ENCODE measurements at regions not wholly inside any gene's neighbourhood (a gene's known extent, or its start where the extent isn't known, plus 50 kb on each side); places are given as distances from the start of the nearest gene placed in this dataset.
"Not testable (repeated sequence)": the region's sequence is repeated elsewhere in the genome, so short reads cannot be mapped to it uniquely, and the experiment has no call there.

DNA sequence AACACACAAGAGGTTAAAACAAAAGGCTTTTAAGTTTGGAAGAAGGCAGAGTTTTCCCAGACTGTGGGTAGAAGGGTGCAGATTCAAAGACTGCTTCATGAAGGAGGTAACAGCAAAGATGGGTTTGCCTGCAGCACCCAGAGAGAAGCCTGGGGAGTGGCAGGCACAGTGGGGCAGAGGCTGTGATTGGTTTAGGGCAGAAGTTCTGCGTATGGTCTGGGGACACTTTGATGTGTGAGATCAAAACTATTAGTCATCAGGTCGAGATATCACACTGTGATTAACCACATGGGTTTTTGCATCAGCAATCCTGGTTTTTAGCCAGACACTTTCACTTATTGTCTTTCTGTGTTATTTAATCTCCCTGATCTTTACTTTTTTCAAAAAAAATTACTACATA is 188.8 kb upstream of the GLRA1 start:
- no peak for DNase-seq (ENCODE audit: low spot score)

DNA sequence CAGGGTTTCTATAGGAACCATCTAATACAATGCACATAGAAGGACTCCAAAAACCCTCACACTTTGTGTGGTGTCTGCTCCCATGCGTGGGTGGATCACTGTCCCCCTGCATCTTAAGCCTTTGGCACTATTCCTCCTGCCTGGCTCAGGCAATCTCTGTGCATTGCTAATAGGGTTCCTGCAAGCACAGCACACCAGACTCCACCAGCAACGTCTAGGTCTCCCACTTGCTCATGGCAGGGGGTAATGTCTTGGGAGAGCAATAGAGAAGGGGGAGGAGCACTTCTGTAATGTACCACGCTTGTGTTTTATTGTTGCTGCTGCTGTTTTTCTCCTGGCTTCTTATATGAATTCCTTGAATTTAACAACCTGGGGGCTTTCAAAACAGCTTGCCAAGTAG is 182.6 kb upstream of the GLRA1 start:
- no peak for DNase-seq (ENCODE audit: low spot score)

DNA sequence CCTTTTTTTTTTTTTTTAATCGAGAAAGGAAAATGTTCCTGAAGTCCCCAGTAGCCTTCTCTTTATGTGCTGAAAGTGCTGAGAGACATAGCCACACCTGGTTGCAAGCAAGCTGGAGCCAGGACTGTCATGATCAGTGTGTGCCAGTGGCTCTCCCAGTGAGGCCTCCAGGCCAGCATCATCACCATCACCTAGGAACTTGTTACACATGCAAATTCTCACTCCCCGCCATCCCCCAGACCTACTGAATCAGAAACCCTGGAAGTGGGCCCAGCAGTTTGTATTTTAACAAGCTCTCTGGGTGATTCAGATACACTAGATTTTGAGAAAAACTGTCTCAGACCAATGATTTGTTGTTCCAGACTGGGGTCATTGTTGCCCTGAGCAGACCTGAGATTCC is 181.9 kb upstream of the GLRA1 start:
- DNase-seq (ENCODE audit: low spot score), result no peak

DNA sequence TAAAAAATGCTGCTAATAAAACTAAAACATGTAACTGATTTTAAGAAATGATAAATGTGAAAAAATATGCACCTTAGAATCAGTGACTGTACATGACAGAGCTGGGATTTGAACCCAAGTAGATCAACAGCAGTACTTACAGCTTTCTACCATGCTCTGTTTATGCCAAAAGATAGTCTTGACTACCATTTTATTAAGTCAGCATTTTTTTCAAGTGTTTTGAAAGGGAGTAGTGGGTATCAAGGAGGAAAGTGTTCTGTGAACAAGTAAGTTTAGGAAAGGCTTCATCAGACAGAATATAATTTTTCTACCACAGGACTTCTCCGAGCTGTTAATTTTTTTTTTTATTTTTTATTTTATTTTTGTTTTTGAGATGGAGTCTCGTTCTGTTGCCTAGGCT is 180.4 kb upstream of the GLRA1 start:
- no peak for DNase-seq (ENCODE audit: low spot score)

DNA sequence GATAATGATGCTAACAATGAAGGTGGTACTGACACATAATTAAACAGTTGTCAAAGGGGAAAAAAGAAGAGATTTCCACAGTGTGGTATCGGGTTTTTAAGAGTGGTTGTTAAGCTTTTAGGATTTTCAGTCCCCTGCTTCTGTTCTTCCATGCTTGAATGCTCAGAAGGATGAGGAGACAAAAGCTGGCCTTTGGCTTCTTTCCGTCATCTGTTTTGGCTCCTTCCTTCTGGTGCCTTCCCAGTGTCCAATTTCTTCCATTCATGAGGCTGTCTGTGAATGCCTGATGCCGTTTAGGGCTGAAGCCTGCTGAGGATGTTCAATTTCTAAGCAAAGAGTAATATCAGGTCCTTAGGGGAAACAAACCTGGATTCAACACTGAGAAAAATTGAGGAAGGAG is 179.6 kb upstream of the GLRA1 start:
- DNase-seq (ENCODE audit: low spot score), result no peak

DNA sequence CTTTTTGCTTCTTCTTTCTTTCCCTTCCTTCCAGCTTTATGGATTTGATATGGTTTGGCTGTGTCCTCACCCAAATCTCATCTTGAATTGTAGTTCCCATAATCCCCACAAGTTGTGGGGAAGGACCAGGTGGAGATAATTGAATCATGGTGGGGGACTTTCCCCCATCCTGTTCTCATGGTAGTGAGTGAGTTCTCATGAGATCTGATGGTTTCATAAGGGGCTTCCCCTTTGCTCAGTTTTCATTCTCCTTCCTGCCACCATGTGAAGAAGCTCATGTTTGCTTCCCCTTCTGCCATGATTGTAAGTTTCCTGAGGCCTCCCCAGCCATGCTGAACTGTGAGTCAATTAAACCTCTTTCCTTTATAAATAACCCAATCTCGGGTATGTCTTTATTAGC is 178.3 kb upstream of the GLRA1 start:
- DNase-seq (ENCODE audit: low spot score), result not testable (repeated sequence)

- no peak for DNase-seq (ENCODE audit: low spot score)
These were observed 177.4 kb upstream of the GLRA1 start for GRCh38 chr5:152102057-152102456.

- no peak for DNase-seq (ENCODE audit: low spot score)
These were observed 175.8 kb upstream of the GLRA1 start for GRCh38 chr5:152100462-152100861.

- DNase-seq (ENCODE audit: low spot score), result no peak
These were observed 172.5 kb upstream of the GLRA1 start for GRCh38 chr5:152097128-152097527.

DNA sequence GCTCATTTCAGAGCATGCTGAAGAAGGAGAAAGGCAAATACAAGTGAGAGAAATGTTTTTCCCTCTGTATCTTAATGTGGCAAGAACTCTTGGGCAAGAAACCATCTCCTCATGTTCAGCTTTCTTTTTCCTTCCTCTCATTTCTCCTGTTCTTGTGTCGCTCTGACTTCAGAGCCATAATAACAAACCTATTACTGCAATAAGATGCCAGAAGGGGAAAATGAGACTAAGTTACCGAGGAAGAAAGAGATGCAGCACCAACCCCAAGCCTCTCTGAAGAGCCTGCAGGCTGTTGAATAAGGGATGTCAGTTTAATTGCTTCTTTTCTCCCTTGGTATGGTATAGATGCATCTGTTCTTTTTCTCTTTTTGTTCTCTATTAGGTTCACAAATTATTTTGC is 170.1 kb upstream of the GLRA1 start:
- DNase-seq (ENCODE audit: low spot score), result no peak

GRCh38 chr5:152094060-152094459 is 169.4 kb upstream of the GLRA1 start:
- DNase-seq (ENCODE audit: low spot score), result no peak

- no peak for DNase-seq (ENCODE audit: low spot score)
These were observed 167.9 kb upstream of the GLRA1 start for GRCh38 chr5:152092580-152092979.

GRCh38 chr5:152089644-152090043 is 165.0 kb upstream of the GLRA1 start:
- DNase-seq (ENCODE audit: low spot score), result no peak

DNA sequence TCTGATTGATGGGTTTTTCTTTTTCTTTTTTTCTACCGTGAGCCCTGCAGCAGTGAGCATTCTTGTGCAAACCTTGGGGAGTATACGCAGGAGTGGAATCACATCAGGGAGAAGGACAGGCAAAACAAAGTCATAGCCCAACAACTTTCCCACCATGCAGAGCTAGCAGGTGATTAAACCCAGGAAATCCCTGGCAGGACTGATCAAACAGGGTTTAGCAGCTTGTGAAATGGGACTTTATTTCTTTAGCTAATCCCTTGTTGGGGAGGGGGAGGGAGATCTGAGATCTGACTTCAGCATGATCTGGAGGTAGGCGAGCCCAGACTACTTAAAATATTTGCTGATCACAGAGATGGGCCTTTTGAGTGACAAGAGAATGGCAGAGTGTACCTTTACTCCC is 162.0 kb upstream of the GLRA1 start:
- no peak for DNase-seq (ENCODE audit: low spot score)

DNA sequence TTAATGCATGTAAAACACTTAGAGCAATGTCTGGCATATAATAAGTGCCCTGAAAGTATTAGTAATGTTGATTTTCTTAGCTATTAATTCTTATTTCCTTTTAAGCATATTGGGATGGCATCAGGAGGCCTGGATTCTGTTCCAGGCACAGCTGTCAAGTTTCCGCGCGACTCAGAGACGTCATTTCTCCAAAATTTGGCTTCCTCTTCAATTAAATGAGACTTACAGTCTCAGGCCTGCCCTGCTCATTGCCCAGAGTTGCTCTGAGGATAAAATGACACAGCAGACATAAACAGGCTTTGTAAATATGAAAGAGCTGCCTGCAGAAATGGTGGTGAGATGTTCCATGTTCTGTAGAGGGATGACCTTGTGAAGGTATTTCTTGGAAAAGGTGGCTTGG is 159.8 kb upstream of the GLRA1 start:
- DNase-seq (ENCODE audit: low spot score), result no peak

DNA sequence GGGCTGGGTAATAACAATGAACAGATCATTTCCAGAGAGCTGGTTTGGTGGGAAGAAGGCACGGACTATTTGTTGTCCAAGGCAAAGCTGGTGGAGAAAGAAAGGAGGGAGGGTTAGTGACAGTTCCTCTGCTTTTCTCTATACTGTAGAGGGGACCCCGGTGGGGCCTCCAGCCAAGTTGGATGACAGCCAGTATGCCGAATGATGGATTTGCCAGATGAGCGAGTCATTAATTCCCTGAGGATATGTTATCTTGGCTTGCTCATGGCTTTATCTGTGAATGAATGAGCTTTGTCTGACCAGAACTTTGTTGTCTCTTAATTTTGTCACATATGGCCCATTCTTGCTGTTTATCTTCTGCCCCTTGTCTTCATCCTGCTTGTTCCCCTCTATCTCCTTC is 158.6 kb upstream of the GLRA1 start:
- no peak for DNase-seq (ENCODE audit: low spot score)

DNA sequence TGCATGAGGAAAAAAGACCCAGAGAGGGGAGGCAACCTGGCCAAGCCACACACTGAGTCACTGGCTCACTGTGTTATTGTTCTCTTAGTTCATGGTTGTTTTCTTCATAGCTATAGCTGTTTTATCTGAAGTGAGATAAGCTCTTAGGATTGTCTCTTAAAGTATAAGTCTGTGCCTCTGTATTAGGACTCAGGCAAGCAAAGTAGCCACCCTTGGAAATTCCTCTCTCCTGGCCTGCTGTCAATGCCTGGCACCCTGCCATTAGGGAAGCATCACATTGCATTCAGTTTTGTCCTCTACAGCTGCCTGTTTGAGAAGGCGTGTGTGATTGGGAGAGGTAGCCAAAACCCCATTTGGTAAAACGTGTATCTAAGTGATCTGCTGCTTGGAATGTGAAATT is 147.4 kb upstream of the GLRA1 start:
- no peak for DNase-seq (ENCODE audit: low spot score)

DNA sequence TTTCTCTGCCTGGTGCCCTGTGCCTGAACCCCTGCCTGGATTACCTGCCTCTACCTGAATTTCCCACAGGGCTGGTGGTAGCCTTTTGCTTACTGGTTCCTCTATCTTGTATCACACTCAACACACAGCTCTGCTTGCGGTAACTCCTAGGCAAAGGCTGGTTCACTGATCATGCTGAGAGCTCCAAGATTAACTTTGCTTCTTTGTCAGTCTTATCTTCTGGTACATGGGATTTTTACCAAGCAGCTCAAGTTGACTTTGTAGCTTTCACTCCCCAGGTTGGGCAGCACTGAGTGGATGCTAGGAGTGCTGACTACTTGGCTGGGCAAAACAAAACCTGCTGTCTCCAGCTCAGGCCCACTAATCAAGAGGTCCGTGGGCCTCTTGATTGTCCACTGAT is 145.9 kb upstream of the GLRA1 start:
- no peak for DNase-seq (ENCODE audit: low spot score)

DNA sequence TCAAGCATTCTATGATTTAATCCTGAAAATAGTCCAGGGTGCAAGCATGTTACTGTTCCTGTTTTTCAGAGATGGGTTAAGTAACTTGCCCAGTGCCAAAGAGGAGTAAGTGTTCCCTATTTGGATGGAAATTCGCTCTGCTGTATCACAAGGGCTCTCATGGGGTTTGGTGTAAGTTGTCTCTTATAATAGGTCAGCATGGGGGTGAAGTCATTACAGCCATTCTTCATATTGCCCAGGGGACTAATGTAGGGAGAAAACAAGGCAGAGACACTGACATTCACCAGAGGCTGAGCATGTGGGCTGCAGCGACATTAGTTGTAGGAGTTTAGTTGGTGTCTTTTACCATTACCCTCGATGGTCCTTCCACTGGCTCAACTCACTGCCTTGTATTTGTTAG is 142.1 kb upstream of the GLRA1 start:
- no peak for DNase-seq (ENCODE audit: low spot score)

DNA sequence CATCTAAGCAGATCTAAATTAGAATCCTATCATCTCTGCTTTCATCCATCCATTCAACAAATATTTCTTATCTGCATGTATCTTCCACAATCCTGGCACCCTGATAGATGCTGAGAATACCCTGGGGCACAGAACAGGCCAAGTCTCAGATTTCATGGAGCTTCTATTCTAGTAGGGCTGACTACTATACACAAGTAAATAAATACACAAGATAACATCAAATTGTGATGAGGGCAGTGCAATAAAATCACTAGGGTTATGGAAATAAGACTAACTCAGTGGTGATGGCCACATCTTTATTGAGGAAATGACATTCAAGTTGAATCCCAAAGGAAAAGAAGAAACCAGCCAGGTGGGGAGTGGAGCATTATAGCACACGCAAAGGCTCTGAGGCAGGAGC is 138.4 kb upstream of the GLRA1 start:
- no peak for DNase-seq (ENCODE audit: low spot score)

- DNase-seq (ENCODE audit: low spot score), result no peak
These were observed 136.4 kb upstream of the GLRA1 start for GRCh38 chr5:152061095-152061494.

DNA sequence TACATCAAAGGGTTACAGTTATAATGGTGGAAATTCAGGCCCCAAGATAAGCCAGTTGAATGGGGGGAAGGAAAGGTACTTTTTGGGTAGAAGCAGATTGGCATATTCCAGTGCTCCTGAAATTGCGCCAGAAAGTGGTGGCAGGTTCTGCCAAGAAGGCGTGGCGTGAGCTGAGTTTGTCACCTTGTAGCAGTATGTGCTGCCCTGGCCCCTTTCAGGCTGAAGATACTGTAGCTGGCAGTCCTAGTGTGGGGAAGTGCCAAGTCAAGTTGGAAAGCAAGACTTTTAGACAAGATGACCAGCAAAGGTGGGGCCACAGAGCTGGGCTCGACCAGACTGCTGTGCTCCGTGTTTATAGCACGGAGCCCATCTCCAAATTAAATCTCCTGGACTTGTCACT is 133.6 kb upstream of the GLRA1 start:
- no peak for DNase-seq (ENCODE audit: low spot score)

- no peak for DNase-seq (ENCODE audit: low spot score)
These were observed 132.3 kb upstream of the GLRA1 start for GRCh38 chr5:152056931-152057330.

- DNase-seq (ENCODE audit: low spot score), result no peak
These were observed 127.8 kb upstream of the GLRA1 start for GRCh38 chr5:152052470-152052869.

Measured in iPS-NIHi11 (cell line).